ENCODE measurements at regions not wholly inside any gene's neighbourhood (a gene's known extent, or its start where the extent isn't known, plus 50 kb on each side); places are given as distances from the start of the nearest gene placed in this dataset.

DNA sequence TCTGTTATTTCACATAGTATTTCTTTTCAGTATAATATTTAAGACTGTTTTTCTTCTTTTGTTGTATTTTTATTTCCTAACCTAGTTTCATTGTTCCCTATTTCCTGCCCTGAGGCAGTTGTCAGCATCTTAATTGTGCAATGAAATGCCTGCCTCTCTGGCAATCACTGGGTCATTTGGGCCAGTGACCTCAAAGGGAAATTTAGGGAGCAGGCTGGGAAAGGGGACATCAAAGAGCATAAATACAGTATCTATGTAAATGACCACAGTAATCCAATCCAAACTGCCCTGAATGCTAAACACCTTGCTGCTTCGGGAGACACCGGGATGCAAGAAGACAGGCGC is 147.8 kb downstream of the TLR5 start:
- TF ChIP-seq, protein P1, sequence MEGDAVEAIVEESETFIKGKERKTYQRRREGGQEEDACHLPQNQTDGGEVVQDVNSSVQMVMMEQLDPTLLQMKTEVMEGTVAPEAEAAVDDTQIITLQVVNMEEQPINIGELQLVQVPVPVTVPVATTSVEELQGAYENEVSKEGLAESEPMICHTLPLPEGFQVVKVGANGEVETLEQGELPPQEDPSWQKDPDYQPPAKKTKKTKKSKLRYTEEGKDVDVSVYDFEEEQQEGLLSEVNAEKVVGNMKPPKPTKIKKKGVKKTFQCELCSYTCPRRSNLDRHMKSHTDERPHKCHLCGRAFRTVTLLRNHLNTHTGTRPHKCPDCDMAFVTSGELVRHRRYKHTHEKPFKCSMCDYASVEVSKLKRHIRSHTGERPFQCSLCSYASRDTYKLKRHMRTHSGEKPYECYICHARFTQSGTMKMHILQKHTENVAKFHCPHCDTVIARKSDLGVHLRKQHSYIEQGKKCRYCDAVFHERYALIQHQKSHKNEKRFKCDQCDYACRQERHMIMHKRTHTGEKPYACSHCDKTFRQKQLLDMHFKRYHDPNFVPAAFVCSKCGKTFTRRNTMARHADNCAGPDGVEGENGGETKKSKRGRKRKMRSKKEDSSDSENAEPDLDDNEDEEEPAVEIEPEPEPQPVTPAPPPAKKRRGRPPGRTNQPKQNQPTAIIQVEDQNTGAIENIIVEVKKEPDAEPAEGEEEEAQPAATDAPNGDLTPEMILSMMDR (IDR thresholded peaks at IDR 0.05), result no peak
- TF ChIP-seq POLR2A (IDR thresholded peaks at IDR 0.05), result no peak

Measured in vagina (tissue), 2 donors.